RCC 7860 (cell line): ENCODE measurements at regions not wholly inside any gene's neighbourhood (a gene's known extent, or its start where the extent isn't known, plus 50 kb on each side); places are given as distances from the start of the nearest gene placed in this dataset.

Experiments used
- DNase-seq: peaks from one replicate; pipeline ENCODE4 v3.0.0-alpha.2; 2015; ENCODE audit warnings: low spot score
- FAIRE-seq: peaks from 2 replicates; lab custom pipeline; 2012; peaks lifted over from hg19 to GRCh38; lab: Jason Lieb, UNC

DNA sequence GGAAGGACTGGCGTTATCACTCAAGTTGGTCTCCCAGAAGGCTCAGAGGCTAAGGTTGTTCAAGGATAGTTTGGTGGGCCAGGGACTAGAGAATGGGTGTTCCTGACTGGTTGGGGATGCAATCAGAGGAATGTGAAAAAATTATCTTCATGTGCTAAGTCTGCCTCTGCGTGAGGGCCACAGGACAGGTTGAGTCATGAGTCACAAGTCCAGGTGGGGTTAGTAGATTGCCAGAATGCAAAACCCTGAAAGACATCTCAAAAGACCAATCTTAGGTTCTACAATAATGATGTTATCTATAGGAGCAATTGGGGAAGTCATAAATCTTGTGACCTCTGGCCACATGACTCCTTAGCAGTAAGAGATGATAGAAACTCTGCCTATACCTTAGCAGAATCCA, 220.1 kb upstream of the EEA1 start:
- FAIRE-seq (no peak), DNase-seq (no peak)

DNA sequence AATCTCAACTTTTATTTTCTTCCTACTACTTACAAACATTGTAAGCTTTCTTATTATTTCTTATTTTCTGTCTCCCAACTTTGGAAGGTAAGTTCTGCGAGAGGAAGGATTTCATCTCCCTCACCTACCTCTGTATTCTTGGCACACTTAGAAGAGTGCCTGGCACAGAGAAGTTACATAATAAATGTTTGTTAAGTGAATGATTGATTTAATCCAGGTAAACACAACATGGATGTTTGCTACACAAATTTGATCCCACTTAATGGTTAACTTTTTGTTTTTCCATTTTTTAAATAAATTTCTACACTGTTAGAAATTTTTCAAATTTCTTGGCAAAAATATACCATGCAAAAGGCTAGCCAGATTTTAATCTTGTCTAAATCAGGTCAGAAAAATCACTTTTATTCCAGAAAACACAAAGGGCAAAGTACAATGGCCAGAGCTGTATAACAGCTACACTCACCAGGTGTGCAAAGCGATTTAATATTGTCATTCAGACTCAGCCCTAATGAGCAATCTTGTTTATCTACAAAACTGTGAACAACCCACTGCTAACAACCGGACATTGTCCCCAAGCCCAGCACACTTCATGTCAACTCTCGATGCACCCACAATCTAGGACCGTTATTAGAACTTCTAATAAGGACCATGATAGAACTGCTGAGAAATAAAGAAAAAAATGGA, 222.1 kb upstream of the EEA1 start:
- FAIRE-seq = no peak

GRCh38 chr12:93152617-93153016, 223.5 kb upstream of the EEA1 start:
- DNase-seq = no peak
- no peak for FAIRE-seq

More for the DNA sequence above, 222.1 kb upstream of the EEA1 start:
- no peak for DNase-seq

- DNase-seq (no peak), FAIRE-seq (no peak)
These were observed 224.2 kb upstream of the EEA1 start for GRCh38 chr12:93153321-93153720.

DNA sequence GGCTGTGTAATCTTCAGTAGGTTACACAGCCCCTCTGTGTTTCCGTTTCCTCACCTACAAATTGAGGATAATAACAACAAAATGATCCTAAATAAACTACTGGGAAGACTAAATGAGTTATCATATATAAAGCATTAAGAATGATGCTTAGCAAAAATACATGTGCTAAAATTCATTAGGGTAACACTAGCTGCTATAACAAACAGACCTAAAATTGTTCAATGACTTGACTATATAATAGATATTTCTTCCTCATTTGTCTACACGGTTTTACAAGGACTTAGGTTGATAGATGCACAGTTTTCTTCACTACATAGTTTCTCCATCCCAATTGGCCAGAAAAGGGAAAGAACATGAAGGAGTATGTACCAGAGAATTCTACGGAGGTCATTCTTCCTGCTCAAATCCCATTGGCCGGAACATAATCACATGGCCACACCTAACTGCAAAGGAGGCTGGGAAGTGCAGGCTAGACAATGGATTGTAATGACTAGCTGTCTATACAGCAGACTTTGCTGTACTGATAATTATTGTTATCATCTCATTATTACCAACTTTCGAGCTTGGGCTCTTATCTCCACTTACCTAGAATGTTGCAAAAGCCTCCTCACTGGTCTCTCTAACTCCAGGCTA, 223.5 kb upstream of the NUDT4 start:
- no peak for DNase-seq
- FAIRE-seq = no peak

- DNase-seq (no peak), FAIRE-seq (no peak)
These were observed 222.8 kb upstream of the NUDT4 start for GRCh38 chr12:93154753-93155480.

DNA sequence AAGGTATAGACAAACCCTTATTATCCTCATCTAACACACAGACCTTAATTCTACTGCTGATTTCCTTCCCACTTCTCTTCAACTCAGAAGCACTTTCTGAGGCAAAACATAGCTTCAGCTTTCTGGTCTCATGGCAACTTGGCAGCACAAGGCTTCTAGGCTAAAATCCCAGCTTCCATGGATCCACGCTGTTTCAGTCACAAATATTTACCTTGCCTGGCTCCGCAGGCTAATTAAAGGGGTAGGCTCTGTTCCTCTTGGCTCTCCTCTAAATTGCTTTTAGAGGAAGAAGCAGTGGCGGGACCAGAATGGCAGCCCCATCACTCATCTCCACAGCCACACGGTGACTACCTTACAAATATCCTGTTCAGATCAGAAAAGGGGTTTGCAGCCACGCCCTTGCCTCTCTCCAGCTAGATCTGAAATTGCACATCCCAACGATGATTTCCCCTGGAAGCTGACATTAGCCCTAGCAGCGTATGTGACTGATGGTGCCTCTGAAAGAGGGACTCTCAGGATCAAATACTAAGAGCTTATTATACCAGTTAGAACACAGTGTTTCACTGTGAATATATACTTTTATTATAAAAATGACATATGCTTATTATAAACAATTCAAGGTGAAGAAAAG, 221.5 kb upstream of the NUDT4 start:
- DNase-seq = no peak
- FAIRE-seq = no peak

DNA sequence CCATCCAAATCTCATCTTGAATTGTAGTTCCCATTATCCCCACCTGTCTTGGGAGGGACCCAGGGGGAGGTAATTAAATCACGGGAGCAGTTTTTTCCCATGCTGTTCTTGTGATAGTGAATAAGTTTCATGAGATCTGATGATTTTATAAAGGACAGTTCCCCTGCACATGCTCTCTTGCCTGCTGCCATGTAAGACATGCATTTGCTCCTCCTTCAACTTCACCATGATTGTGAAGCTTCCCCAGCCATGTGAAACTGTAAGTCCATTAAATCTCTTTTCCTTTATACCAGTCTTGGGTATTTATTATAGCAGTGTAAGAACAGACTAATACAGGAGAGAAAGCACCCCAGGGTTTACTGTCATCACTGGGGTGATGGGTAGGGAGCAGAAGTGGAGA, 220.4 kb upstream of the NUDT4 start:
- DNase-seq = no peak
- no peak for FAIRE-seq

GRCh38 chr12:93158065-93158843, 219.5 kb upstream of the NUDT4 start:
- DNase-seq (no peak), FAIRE-seq (no peak)

- no peak for FAIRE-seq
- DNase-seq = no peak
These were observed 214.3 kb upstream of the NUDT4 start for GRCh38 chr12:93163260-93164036.

GRCh38 chr12:93164103-93164880, 213.4 kb upstream of the NUDT4 start:
- DNase-seq = no peak
- no peak for FAIRE-seq

GRCh38 chr12:93165384-93165932, 212.3 kb upstream of the NUDT4 start:
- DNase-seq (no peak), FAIRE-seq (no peak)

GRCh38 chr12:93166541-93167307, 211.0 kb upstream of the NUDT4 start:
- FAIRE-seq (no peak), DNase-seq (no peak)

DNA sequence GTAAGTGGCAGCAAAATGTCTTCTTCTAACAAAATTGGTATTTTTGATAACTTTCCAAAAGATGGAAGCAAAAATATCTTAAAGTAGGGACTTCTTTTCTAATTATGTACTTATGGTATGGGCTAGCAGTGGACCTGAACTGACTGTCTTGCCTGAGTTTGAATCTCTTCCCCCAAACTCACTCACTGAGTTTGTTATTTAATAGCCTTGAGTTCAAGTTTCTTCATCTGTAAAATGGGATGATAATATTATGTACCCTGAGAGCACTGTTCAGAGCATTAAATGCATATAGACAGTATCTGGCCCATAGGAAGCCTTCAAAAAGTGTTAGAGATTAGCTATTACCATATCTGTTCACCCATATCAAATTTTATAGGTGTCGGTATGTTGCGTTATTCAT, 210.4 kb upstream of the NUDT4 start:
- FAIRE-seq = no peak
- DNase-seq = no peak

DNA sequence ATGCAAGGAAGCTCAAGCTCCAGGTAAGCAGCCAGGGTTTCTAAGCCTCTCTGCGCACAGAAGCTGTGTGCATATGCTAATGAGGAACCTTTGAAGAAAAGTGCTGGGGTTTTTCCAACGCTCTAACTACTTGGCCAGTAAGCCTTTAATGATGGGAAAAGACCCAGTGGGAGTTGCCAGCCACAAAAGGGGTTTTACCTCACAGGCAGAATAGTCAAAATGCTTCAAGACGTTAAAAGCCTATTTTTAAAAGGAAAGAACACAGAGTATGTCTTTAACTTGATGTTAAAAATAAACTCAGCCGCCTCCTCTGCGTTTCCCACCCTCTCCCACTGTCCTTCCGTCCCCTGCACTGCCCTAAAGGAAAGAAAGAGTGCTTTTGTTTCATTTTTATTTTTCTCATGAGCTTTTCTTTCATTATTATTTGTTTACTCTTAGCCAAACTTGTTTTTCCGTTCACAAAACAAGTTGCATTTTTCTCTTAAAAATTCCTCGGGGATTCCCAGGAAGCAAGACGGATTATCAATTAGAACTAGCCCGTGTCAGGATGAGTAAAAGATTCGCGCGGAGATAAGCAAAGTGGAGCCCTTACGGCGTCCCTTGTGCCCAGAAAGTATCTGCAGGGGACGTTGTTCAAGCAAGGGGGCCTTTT, 209.8 kb upstream of the NUDT4 start:
- no peak for FAIRE-seq
- DNase-seq = no peak

GRCh38 chr12:93168751-93169150, 209.0 kb upstream of the NUDT4 start:
- FAIRE-seq (no peak), DNase-seq (no peak)

GRCh38 chr12:93169536-93169935, 208.2 kb upstream of the NUDT4 start:
- DNase-seq (no peak), FAIRE-seq (no peak)

DNA sequence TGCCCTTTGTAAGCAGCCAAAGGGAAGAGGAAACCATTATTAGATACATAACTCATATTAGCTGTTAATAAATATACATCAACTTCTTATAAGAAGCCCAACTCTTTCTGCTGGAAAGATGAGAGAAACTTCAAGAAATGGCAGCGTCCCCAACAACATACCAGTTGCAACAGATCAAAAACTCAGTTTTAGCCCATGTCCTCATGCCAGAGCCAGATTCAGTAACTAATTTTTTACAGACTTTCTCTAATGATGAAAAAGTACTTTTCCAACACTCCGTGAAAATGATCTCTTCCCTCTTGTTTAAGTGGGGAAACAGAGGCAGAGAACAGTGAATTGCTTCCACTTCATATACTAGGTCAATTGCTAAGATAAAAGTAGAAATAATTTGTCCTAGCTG, 206.8 kb upstream of the NUDT4 start:
- DNase-seq (no peak), FAIRE-seq (no peak)
